GM12878 (cell line): ENCODE measurements at regions not wholly inside any gene's neighbourhood (a gene's known extent, or its start where the extent isn't known, plus 50 kb on each side); places are given as distances from the start of the nearest gene placed in this dataset.

ENCODE experiments used
- EZH2 ChIP-seq: IDR thresholded peaks from 2 replicates; pipeline ENCODE4 v1.6.1; 2012; ENCODE audit warnings: low read depth, mild to moderate bottlenecking, control low read depth, inconsistent platforms, low read length, borderline replicate concordance; ENCODE audit not compliant: control insufficient read depth
- JUND ChIP-seq: IDR thresholded peaks from 2 replicates; pipeline ENCODE4 v1.6.1; 2012; ENCODE audit warnings: low read depth, mild to moderate bottlenecking, low read length, improper control_type of control experiment, moderate library complexity
- NR2C2 ChIP-seq: IDR thresholded peaks from 2 replicates; pipeline ENCODE4 v1.6.1; 2011; ENCODE audit warnings: borderline replicate concordance, low read depth; ENCODE audit not compliant: control insufficient read depth, insufficient read length
- POLR2A ChIP-seq: IDR thresholded peaks from 2 replicates; pipeline ENCODE4 v1.6.1; 2011; ENCODE audit warnings: low read depth, mild to moderate bottlenecking, low read length
- RAD21 ChIP-seq: IDR thresholded peaks from 2 replicates; pipeline ENCODE4 v1.6.1; 2011; ENCODE audit warnings: mild to moderate bottlenecking, low read depth, low read length, moderate library complexity; ENCODE audit not compliant: insufficient read depth
- ZBED1 ChIP-seq: IDR thresholded peaks from 2 replicates; pipeline ENCODE4 v1.6.1; 2016; ENCODE audit warnings: borderline replicate concordance
- ZNF24 ChIP-seq: fragments of 450-650 bp; IDR thresholded peaks from 2 replicates; pipeline ENCODE4 v1.6.1; 2017; ENCODE audit warnings: antibody characterized with exemption, mild to moderate bottlenecking
- TF ChIP-seq, protein P1 (sequence below): IDR thresholded peaks from 2 replicates; pipeline ENCODE4 v1.6.1; 2011; ENCODE audit warnings: low read depth, mild to moderate bottlenecking, low read length, moderate library complexity, borderline replicate concordance; ENCODE audit errors: extremely low read depth

GRCh38 chr7:34277803-34278199, 372.5 kb downstream of the BMPER start:
- TF ChIP-seq EZH2 (no peak), ZNF24 (no peak), POLR2A (no peak), NR2C2 (no peak), JUND (no peak), ZBED1 (no peak), RAD21 (no peak)
- TF ChIP-seq, protein P1, sequence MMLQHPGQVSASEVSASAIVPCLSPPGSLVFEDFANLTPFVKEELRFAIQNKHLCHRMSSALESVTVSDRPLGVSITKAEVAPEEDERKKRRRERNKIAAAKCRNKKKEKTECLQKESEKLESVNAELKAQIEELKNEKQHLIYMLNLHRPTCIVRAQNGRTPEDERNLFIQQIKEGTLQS, result no peak
